ENCODE measurements at regions not wholly inside any gene's neighbourhood (a gene's known extent, or its start where the extent isn't known, plus 50 kb on each side); places are given as distances from the start of the nearest gene placed in this dataset.
A peak's percentile ranks its signal among the peaks of the same experiment; 100 is the strongest.

DNA sequence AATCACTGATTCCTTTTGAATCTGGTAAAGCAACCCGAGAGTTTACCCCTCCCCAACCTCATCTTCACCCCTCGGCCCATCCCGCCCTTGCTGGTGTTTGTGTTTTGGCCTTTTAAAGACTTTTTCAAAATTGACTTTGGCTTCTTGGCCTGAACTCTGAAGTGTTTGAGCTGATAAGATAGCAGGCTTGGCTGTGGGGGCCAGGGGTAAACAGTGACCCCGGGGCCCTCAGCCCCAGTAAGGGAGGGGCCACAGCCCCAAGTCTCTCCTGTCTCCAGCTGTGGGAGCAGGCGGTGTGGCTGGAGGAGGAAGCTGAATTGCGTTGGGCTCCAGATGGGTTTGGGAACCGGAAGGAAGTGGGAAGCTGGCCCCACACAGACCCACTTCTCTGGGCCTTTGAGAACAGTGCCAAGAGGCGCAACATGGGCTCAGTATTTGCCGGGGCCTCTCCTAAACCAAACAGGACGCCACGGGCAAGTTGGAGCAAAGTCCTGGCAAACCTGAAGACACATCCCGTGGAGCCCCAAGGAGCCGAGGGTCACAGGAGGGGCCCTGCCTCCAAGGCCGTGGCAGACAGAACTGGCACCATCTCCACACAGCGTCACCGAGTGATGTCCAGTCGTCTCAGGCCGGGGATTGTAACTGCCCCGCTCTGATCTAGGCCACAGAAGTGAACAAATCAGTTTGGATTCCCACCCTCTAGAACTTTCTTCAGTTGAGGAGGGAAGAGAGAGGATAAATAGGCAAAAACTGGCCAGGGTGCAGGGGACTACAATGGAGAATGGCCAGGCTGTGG is 54.3 kb upstream of the PTPN1 start:
- intact Hi-C loops (cut with micrococcal nuclease; ENCODE audit: unreplicated experiment): no loop called here
- Mint-ChIP-seq H3K36me3 (ENCODE audit: insufficient read depth, unreplicated experiment) (no peaks in the 10 kb centered on the region), H3K4me3 (ENCODE audit: low read depth, unreplicated experiment) (no peak overlapping the region), H3K27me3 (ENCODE audit: unreplicated experiment) (no peaks in the 10 kb centered on the region), H3K27ac (ENCODE audit: unreplicated experiment) (no peak overlapping the region), H3K9me3 (ENCODE audit: low read depth, unreplicated experiment) (peaks cover 5% of the 10 kb centered on the region), H3K4me1 (ENCODE audit: low read depth, unreplicated experiment) (peaks cover 27% of the 10 kb centered on the region)
- TF ChIP-seq, protein P1, sequence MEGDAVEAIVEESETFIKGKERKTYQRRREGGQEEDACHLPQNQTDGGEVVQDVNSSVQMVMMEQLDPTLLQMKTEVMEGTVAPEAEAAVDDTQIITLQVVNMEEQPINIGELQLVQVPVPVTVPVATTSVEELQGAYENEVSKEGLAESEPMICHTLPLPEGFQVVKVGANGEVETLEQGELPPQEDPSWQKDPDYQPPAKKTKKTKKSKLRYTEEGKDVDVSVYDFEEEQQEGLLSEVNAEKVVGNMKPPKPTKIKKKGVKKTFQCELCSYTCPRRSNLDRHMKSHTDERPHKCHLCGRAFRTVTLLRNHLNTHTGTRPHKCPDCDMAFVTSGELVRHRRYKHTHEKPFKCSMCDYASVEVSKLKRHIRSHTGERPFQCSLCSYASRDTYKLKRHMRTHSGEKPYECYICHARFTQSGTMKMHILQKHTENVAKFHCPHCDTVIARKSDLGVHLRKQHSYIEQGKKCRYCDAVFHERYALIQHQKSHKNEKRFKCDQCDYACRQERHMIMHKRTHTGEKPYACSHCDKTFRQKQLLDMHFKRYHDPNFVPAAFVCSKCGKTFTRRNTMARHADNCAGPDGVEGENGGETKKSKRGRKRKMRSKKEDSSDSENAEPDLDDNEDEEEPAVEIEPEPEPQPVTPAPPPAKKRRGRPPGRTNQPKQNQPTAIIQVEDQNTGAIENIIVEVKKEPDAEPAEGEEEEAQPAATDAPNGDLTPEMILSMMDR (IDR thresholded peaks at IDR 0.05; ENCODE audit: unreplicated experiment): no peak
- CTCF ChIA-PET: interaction anchor here (1.7 kb wide), 1 partner anchor 56 kb away, joined by 5 read pairs; no protein-coding TSS in a partner anchor
- no peak for DNase-seq
- BruUV-seq (replicated peaks): no TSS peak

DNA sequence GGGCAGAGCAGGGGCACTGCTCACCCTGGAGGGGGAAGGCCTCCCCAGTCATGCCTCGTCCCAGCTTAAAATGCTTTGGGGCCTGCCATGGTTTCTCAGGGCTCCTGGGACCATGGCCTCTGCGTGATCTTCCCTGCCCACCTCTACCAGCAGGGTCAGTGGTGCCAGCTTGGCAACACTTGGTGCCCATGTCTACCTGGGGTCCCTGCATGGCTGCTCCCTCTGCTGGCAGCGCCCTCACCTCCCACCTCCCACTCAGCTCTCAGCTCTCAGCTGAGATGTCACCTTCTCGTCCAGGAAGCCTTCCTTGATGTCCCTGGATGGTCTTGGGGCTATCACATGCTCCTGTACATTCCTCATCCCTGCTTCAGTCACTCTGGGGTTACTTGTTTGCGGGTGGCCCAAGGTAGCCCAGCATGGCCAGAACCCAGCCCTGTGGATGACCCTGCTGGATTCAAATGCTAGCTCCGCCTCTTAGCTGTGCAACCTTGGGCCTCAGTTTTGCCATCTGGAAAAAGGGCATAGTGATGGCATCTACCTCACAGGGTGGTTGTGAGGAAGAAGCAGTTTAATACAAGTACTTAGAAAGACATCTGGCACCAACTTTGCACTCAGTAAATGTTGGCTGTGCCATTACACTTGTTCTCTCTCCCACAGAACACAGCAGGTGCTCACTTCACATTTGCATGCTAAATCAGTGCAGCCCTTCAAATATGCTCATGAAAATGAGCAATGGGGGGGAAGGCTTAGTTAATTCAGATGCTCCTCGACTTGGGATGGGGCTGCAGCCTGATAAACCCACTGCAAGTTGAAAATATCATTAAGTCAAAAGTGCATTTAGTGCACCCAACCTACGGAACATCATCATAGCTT is 53.5 kb upstream of the PTPN1 start:
- Mint-ChIP-seq H3K27ac (ENCODE audit: unreplicated experiment) (no peak overlapping the region), H3K4me1 (ENCODE audit: low read depth, unreplicated experiment) (peaks cover 23% of the 10 kb centered on the region), H3K4me3 (ENCODE audit: low read depth, unreplicated experiment) (no peak overlapping the region), H3K27me3 (ENCODE audit: unreplicated experiment) (no peaks in the 10 kb centered on the region), H3K9me3 (ENCODE audit: low read depth, unreplicated experiment) (peaks cover 5% of the 10 kb centered on the region), H3K36me3 (ENCODE audit: insufficient read depth, unreplicated experiment) (no peaks in the 10 kb centered on the region)
- intact Hi-C loops (cut with micrococcal nuclease; ENCODE audit: unreplicated experiment): no loop called here
- no TSS peak for BruUV-seq (replicated peaks)
- TF ChIP-seq, protein P1 (IDR thresholded peaks at IDR 0.05; ENCODE audit: unreplicated experiment): no peak
- CTCF ChIA-PET: interaction anchor here (1.7 kb wide), 1 partner anchor 57 kb away, joined by 5 read pairs; no protein-coding TSS in a partner anchor
- peak; percentile 54 for DNase-seq

DNA sequence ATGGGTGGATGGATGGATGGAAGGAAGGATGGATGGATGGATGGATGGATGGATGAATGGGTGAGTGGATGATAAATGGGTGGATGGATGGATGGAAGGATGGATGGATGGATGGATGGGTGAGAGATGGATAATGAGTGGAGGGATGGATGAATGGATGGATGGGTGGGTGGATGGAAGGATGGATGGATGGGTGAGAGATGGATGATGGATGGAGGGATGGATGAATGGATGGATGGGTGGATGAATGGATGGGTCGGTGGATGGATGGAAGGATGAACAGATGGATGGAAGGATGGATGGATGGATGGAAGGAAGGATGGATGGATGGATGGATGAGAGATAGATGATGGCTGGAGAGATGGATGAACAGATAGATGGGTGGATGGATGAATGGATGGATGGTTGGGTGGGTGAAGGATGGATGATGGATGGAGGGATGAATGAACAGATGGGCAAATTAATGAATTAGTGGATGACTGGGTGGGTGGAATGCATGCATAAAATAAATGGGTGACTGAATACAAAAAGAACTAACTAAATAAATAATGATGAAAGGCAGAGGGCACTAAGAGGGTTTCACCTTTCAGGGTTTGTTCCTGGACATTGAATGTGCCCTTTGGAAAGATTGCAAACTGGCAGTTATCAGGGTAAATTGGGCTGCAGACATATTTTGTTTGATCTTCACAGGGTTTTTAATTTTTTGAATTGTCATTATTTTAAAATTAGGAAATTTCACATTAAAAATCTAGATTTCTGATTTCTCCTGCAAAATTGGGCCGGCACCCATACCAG is 50.9 kb upstream of the PTPN1 start:
- Mint-ChIP-seq H3K4me1 (ENCODE audit: low read depth, unreplicated experiment) (peaks cover 13% of the 10 kb centered on the region), H3K36me3 (ENCODE audit: insufficient read depth, unreplicated experiment) (no peaks in the 10 kb centered on the region), H3K9me3 (ENCODE audit: low read depth, unreplicated experiment) (peaks cover 5% of the 10 kb centered on the region), H3K27ac (ENCODE audit: unreplicated experiment) (peak overlapping the region; percentile 6), H3K27me3 (ENCODE audit: unreplicated experiment) (no peaks in the 10 kb centered on the region), H3K4me3 (ENCODE audit: low read depth, unreplicated experiment) (no peak overlapping the region)
- CTCF ChIA-PET: interaction anchor here (0.5 kb wide), 1 partner anchor 285 kb away, joined by 5 read pairs; no protein-coding TSS in a partner anchor
- BruUV-seq (replicated peaks): no TSS peak
- TF ChIP-seq, protein P1 (IDR thresholded peaks at IDR 0.05; ENCODE audit: unreplicated experiment): no peak
- intact Hi-C loops (cut with micrococcal nuclease; ENCODE audit: unreplicated experiment): no loop called here
- no peak for DNase-seq

DNA sequence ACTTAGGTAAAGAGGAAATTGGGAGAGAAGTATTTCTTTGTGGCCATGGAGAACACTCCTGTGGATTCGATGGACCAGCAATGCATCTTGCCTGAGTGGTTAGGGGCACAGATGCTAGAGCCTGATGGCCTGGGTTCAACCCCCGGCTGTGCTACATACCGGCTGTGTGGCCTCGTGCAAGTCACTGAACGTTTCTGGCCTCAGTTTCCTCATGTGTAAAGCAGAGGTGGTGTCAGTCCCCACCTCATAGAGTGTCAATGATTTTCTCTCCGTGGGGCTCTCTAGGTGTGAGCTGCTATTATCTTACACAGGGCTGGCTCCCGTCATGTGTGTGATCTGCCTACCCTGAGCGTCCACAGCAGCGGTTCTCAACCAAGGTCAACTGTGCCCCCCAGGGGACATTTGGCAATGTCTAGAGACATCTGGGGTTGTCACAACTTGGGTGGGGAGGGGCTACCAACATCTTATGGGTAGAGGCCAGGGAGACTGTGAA is 50.0 kb upstream of the PTPN1 start:
- Mint-ChIP-seq H3K9me3 (ENCODE audit: low read depth, unreplicated experiment) (peaks cover 5% of the 10 kb centered on the region), H3K4me3 (ENCODE audit: low read depth, unreplicated experiment) (no peak overlapping the region), H3K4me1 (ENCODE audit: low read depth, unreplicated experiment) (peaks cover 13% of the 10 kb centered on the region), H3K36me3 (ENCODE audit: insufficient read depth, unreplicated experiment) (no peaks in the 10 kb centered on the region), H3K27me3 (ENCODE audit: unreplicated experiment) (no peaks in the 10 kb centered on the region), H3K27ac (ENCODE audit: unreplicated experiment) (peak overlapping the region; percentile 60)
- DNase-seq: no peak
- BruUV-seq (replicated peaks): no TSS peak
- TF ChIP-seq, protein P1 (IDR thresholded peaks at IDR 0.05; ENCODE audit: unreplicated experiment): no peak
- CTCF ChIA-PET: interaction anchor here (0.5 to 1.0 kb wide), 5 partner anchors 25 to 286 kb away, joined by 3 to 5 read pairs (median 3); no protein-coding TSS in a partner anchor
- intact Hi-C loops (cut with micrococcal nuclease; ENCODE audit: unreplicated experiment): loop anchor here (1.0 to 5.0 kb wide), 4 partner anchors 45 to 274 kb away; no protein-coding TSS in a partner anchor
